ENCODE measurements at regions not wholly inside any gene's neighbourhood (a gene's known extent, or its start where the extent isn't known, plus 50 kb on each side); places are given as distances from the start of the nearest gene placed in this dataset.

GRCh38 chr4:149985981-149986380 is 92.3 kb upstream of the DCLK2 start:
- no peak for DNase-seq (ENCODE audit: low spot score in 2 of 2)
- H3K4me3 ChIP-seq, result no peak overlapping the region
- H3K36me3 ChIP-seq, result no peaks in the 10 kb centered on the region
- H3K27ac ChIP-seq, result no peak overlapping the region
- TF ChIP-seq POLR2AphosphoS5 (IDR thresholded peaks at IDR 0.05), result no peak
- no peak for TF ChIP-seq CTCF (IDR thresholded peaks at IDR 0.05)
- TF ChIP-seq POLR2A (IDR thresholded peaks at IDR 0.05), result no peak
- TF ChIP-seq EP300 (IDR thresholded peaks at IDR 0.05), result no peak
- WGBS, result 91% methylated on average over 4 of the region's 4 CpGs
- H3K4me1 ChIP-seq, result peaks cover 1% of the 10 kb centered on the region
- H3K27me3 ChIP-seq, result no peaks in the 10 kb centered on the region
- H3K9me3 ChIP-seq, result no peaks in the 10 kb centered on the region

- H3K4me3 ChIP-seq, result no peak overlapping the region
- no peak overlapping the region for H3K27ac ChIP-seq
- 58% methylated on average over 3 of the region's 3 CpGs for WGBS
- TF ChIP-seq EP300 (IDR thresholded peaks at IDR 0.05), result no peak
- TF ChIP-seq POLR2AphosphoS5 (IDR thresholded peaks at IDR 0.05), result no peak
- no peak for TF ChIP-seq CTCF (IDR thresholded peaks at IDR 0.05)
- no peak for TF ChIP-seq POLR2A (IDR thresholded peaks at IDR 0.05)
- H3K36me3 ChIP-seq, result no peaks in the 10 kb centered on the region
- no peaks in the 10 kb centered on the region for H3K4me1 ChIP-seq
- H3K27me3 ChIP-seq, result no peaks in the 10 kb centered on the region
- H3K9me3 ChIP-seq, result no peaks in the 10 kb centered on the region
- no peak for DNase-seq (ENCODE audit: low spot score in 2 of 2)
Observed at GRCh38 chr4:149986917-149987316, 91.3 kb upstream of the DCLK2 start.

- no peaks in the 10 kb centered on the region for H3K36me3 ChIP-seq
- no peak overlapping the region for H3K4me3 ChIP-seq
- DNase-seq (ENCODE audit: low spot score in 2 of 2), result no peak
- H3K9me3 ChIP-seq, result no peaks in the 10 kb centered on the region
- WGBS, result 62% methylated on average over 4 of the region's 4 CpGs
- H3K27me3 ChIP-seq, result no peaks in the 10 kb centered on the region
- no peak overlapping the region for H3K27ac ChIP-seq
- TF ChIP-seq POLR2A (IDR thresholded peaks at IDR 0.05), result no peak
- no peaks in the 10 kb centered on the region for H3K4me1 ChIP-seq
Observed at GRCh38 chr4:149987330-149988086, 90.7 kb upstream of the DCLK2 start.

GRCh38 chr4:149988087-149988410 is 90.2 kb upstream of the DCLK2 start:
- Histone ChIP-seq H3K4me1 (no peaks in the 10 kb centered on the region), H3K9me3 (no peaks in the 10 kb centered on the region), H3K36me3 (no peaks in the 10 kb centered on the region), H3K27ac (no peak overlapping the region), H3K27me3 (no peaks in the 10 kb centered on the region), H3K4me3 (no peak overlapping the region)
- DNase-seq (ENCODE audit: low spot score in 2 of 2), result no peak
- TF ChIP-seq POLR2A (IDR thresholded peaks at IDR 0.05) (no peak), CTCF (IDR thresholded peaks at IDR 0.05) (no peak), POLR2AphosphoS5 (IDR thresholded peaks at IDR 0.05) (no peak), EP300 (IDR thresholded peaks at IDR 0.05) (no peak)
- WGBS, result 52% methylated on average over 1 of the region's 1 CpG

GRCh38 chr4:149993030-149993429 is 85.2 kb upstream of the DCLK2 start:
- TF ChIP-seq EP300 (IDR thresholded peaks at IDR 0.05) (no peak), POLR2AphosphoS5 (IDR thresholded peaks at IDR 0.05) (no peak), CTCF (IDR thresholded peaks at IDR 0.05) (no peak), POLR2A (IDR thresholded peaks at IDR 0.05) (no peak)
- H3K4me1 ChIP-seq, result peaks cover 4% of the 10 kb centered on the region
- H3K27ac ChIP-seq, result no peak overlapping the region
- H3K36me3 ChIP-seq, result no peaks in the 10 kb centered on the region
- H3K4me3 ChIP-seq, result no peak overlapping the region
- no peak for DNase-seq (ENCODE audit: low spot score in 2 of 2)
- H3K9me3 ChIP-seq, result no peaks in the 10 kb centered on the region
- H3K27me3 ChIP-seq, result no peaks in the 10 kb centered on the region
